NCI-H1417 treated with DMSO at 0.1 percent for 48 hours (cell line): ENCODE measurements at regions not wholly inside any gene's neighbourhood (a gene's known extent, or its start where the extent isn't known, plus 50 kb on each side); places are given as distances from the start of the nearest gene placed in this dataset.
A peak's percentile ranks its signal among the peaks of the same experiment; 100 is the strongest.

Source experiments
- DNase-seq: peaks from one replicate; lab custom pipeline; 2025; lab: John Stamatoyannopoulos, UW

GRCh38 chr2:8480915-8481314 lies 200.9 kb upstream of the ID2 start:
- no peak for DNase-seq

- no peak for DNase-seq
Observed at GRCh38 chr2:8481463-8482009, 200.3 kb upstream of the ID2 start.

- no peak for DNase-seq
Observed at GRCh38 chr2:8482432-8482831, 199.4 kb upstream of the ID2 start.

DNA sequence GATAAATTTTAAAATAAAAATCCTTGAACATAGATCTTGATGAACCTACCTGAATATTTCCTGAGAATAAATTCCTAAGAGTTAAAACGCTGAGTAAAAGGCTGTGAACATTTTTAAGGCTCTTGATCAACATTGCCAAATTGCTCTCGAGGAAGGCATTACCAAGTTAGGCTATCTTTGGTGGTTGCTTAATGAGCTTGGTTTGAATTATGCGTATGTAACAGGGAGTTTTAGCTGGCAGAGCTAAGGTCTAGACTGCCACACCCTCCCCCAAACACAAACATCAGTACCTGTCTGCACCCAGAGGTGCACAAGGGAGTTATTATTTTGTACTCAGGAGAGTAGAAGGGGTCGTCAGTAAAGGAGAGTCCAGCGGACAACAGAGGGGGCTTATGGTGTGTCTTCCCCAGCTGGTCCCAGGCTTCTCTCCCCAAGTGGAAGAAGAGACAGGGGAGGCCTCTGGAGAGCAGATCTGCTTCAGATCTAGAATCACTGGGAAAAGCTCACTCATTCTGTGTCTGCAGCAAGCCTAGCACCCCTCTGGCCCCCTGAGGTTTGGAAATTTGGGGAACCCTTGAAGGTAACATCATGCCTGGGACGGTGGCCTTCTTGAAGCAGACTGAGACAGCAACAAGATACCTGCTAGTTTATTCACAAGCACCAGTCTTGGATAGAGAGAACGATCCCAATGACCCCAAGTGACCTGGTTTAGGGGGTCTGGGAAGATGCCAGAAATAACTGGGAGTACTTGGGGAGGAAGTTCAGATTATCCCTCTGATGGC lies 197.2 kb upstream of the ID2 start:
- no peak for DNase-seq

GRCh38 chr2:8485736-8486135 lies 196.1 kb upstream of the ID2 start:
- no peak for DNase-seq

DNA sequence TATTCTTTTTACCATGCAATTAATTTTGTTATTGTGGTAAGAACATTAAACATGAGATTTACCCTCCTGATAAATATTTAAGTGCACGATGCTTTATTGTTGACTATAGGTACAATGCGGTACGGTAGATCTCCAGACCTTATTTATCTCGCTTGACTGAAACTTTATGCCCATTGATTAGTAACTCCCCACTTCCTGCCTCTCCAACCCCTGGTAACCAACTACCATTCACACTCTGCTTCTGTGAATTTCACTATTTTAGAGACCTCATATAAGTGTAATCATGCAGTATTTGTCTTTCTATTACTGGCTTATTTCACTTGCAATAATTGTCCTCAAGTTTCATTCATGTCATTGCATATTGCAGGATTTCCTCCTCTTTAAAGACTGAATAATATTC lies 195.7 kb upstream of the ID2 start:
- no peak for DNase-seq

- no peak for DNase-seq
Observed at GRCh38 chr2:8487461-8487932, 194.4 kb upstream of the ID2 start.

DNA sequence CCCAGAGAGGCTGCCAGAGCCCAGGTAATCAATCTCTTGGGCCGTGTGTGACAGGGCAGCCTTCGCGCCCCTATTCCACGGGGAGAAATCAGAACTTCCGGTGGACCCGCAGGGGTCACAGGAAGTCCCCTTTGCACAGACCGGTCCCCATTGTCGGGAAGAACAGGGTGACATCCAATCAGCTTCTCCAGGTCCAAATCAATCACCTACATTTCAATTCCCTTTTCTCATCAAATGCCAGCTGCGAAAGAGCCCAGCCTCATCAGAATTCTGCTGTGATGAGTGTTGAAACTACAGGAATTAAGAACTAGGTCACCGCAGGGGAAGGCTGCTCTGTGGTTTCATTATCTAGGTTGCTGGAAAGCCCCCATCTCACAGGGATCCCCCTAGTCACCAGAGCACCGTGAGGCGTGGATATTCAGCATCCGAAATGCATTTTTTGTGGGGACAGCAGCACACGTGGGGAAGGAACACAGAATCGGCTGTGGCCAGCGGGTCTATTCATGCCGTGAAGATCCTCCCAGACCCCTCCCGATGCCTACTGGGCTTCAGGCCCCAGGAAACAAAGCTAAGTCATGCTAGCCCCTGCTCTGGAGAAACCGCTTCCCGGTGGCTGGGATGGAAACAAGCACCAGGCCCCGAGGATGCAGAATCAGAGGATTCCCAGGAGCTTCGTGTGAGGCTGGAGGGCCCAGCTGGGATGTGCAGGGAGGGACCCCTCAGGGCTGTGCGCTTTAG lies 193.7 kb upstream of the ID2 start:
- no peak for DNase-seq

GRCh38 chr2:8489221-8489620 lies 192.6 kb upstream of the ID2 start:
- DNase-seq, result no peak

- DNase-seq, result no peak
Observed at GRCh38 chr2:8489751-8490150, 192.1 kb upstream of the ID2 start.

DNA sequence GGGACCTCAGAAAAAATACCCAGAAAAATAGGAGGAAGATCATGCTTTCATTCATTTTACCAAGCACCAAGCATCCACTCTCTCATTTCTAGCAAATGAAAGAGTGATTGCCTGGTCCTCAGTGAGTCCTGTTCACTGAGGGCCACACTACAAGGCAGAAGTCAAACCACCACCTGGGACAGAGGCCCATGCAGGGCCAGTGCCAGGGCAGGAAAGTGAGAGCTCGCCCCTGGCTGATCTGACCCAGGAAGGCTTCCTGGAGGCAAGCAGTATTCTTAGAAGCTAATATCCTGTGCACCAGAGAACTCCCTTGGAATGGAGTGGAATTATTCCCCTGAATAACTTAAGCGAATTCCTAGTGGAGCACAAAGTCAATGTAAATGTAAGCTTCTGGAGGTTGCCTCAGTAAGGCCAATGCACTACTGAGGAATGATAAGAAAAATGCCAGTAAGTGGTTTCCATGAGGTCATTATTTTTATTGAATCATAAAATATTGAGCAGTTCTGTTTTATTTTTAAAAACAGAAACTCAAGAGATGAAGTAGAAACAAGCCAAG lies 191.6 kb upstream of the ID2 start:
- no peak for DNase-seq

- no peak for DNase-seq
Observed at GRCh38 chr2:8491296-8492027, 190.4 kb upstream of the ID2 start.

GRCh38 chr2:8494151-8494550 lies 187.7 kb upstream of the ID2 start:
- no peak for DNase-seq

DNA sequence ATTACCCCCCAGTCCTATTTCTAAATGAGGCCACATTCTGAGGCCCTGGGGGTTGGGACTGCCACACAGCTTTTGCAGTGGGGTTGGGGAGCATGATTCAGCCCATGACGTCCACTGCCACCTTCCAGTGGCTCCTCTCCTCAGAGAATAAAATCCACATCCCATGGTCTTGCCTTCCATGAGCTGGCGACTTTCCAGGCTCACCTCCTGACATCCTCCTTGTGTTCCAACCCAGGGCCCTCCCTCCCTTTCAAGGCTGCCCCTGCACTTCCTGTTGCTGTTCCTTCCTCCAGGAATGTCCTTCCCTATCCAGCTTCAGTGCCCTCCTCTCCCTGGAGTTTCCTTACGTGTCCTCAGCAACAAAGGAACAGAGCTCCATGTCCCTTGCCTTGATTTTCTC lies 187.3 kb upstream of the ID2 start:
- no peak for DNase-seq

GRCh38 chr2:8495189-8495989 lies 186.5 kb upstream of the ID2 start:
- DNase-seq, result no peak

GRCh38 chr2:8496079-8496478 lies 185.8 kb upstream of the ID2 start:
- no peak for DNase-seq

DNA sequence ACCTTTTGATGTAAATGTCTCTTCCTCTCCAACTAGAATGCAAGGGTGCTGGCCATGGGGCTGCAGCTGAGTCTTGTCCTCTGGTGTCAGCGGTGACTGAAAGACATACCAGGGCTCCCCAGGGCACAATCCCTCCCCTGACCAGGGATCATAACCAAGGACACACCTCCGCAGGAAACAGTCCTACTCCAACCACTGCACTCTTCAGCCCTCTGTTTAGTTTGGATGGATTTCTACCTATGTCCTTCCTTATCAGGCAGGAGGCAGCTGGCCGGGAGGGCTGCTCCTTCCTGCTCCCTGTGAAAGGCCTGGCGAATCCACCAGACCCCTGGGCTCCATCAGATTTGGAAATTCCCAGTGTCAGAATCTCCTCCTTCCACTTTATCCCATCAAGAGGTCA lies 185.2 kb upstream of the ID2 start:
- DNase-seq, result no peak

- no peak for DNase-seq
Observed at GRCh38 chr2:8498994-8499393, 182.9 kb upstream of the ID2 start.

GRCh38 chr2:8500124-8501054 lies 181.5 kb upstream of the ID2 start:
- peak; percentile 17 for DNase-seq

GRCh38 chr2:8501061-8501720 lies 180.7 kb upstream of the ID2 start:
- DNase-seq, result no peak
